HG03432 (cell line): ENCODE measurements at regions not wholly inside any gene's neighbourhood (a gene's known extent, or its start where the extent isn't known, plus 50 kb on each side); places are given as distances from the start of the nearest gene placed in this dataset.

Experiments
- ATAC-seq: cut with Tn5 transposase; IDR thresholded peaks from one replicate; pipeline ENCODE4 v1.9.1; 2021; ENCODE audit warnings: mild to moderate bottlenecking, moderate library complexity; ENCODE audit not compliant: unreplicated experiment

GRCh38 chr16:80427795-80428194 lies 113.0 kb upstream of the DYNLRB2 start:
- no peak for ATAC-seq

GRCh38 chr16:80418517-80419355 lies 122.1 kb upstream of the DYNLRB2 start:
- no peak for ATAC-seq

- no peak for ATAC-seq
Observed at GRCh38 chr16:80417706-80418271, 123.0 kb upstream of the DYNLRB2 start.

GRCh38 chr16:80408014-80408413 lies 132.8 kb upstream of the DYNLRB2 start:
- no peak for ATAC-seq

GRCh38 chr16:80407265-80407987 lies 133.4 kb upstream of the DYNLRB2 start:
- no peak for ATAC-seq

- ATAC-seq = no peak
Observed at GRCh38 chr16:80404847-80405246, 135.9 kb upstream of the DYNLRB2 start.

GRCh38 chr16:80403894-80404293 lies 136.9 kb upstream of the DYNLRB2 start:
- ATAC-seq = no peak

- ATAC-seq = no peak
Observed at GRCh38 chr16:80390871-80391489, 149.8 kb upstream of the DYNLRB2 start.

- ATAC-seq = no peak
Observed at GRCh38 chr16:80390046-80390445, 150.7 kb upstream of the DYNLRB2 start.

- ATAC-seq = no peak
Observed at GRCh38 chr16:80389338-80389737, 151.5 kb upstream of the DYNLRB2 start.

- no peak for ATAC-seq
Observed at GRCh38 chr16:80387318-80387921, 153.4 kb upstream of the DYNLRB2 start.

- ATAC-seq = no peak
Observed at GRCh38 chr16:80384862-80385261, 155.9 kb upstream of the DYNLRB2 start.

- no peak for ATAC-seq
Observed at GRCh38 chr16:80380514-80380913, 160.3 kb upstream of the DYNLRB2 start.

GRCh38 chr16:80377096-80377956 lies 163.5 kb upstream of the DYNLRB2 start:
- no peak for ATAC-seq

GRCh38 chr16:80375973-80376372 lies 164.8 kb upstream of the DYNLRB2 start:
- ATAC-seq = no peak

- no peak for ATAC-seq
Observed at GRCh38 chr16:80375513-80375912, 165.3 kb upstream of the DYNLRB2 start.

GRCh38 chr16:80372341-80372740 lies 168.5 kb upstream of the DYNLRB2 start:
- ATAC-seq = no peak

GRCh38 chr16:80369138-80369958 lies 171.4 kb upstream of the DYNLRB2 start:
- ATAC-seq = no peak

GRCh38 chr16:80367037-80367658 lies 173.6 kb upstream of the DYNLRB2 start:
- no peak for ATAC-seq
